HepG2 (cell line): ENCODE measurements at regions not wholly inside any gene's neighbourhood (a gene's known extent, or its start where the extent isn't known, plus 50 kb on each side); places are given as distances from the start of the nearest gene placed in this dataset.

Source experiments
- CREB1 ChIP-seq, 2 experiments: fragments of 450-650 bp in 1 of 2; IDR thresholded peaks; 2 replicates each; pipeline ENCODE4 v1.6.1; 2016 to 2017; ENCODE audit warnings: control low read depth in 1 of 2, mild to moderate bottlenecking in 1 of 2, missing compliant biosample characterization in 1 of 2, missing genetic modification characterization in 1 of 2
- E2F5 ChIP-seq: sonication (generic); formaldehyde crosslinking; conservative IDR thresholded peaks from 2 replicates; pipeline ENCODE4 v1.4.0; 2020; ENCODE audit warnings: missing genetic modification reagents
- EED ChIP-seq: sonication (generic); formaldehyde crosslinking; IDR thresholded peaks from 2 replicates; pipeline ENCODE4 v1.5.0; 2020; ENCODE audit warnings: mild to moderate bottlenecking, missing genetic modification reagents
- KDM1A ChIP-seq: IDR thresholded peaks from 2 replicates; pipeline ENCODE4 v1.6.1; 2016; ENCODE audit warnings: missing compliant biosample characterization
- PHF8 ChIP-seq: sonication (generic); formaldehyde crosslinking; IDR thresholded peaks from 2 replicates; pipeline ENCODE4 v1.5.0; 2020; ENCODE audit warnings: missing genetic modification reagents
- RBM22 ChIP-seq: fragments of 200-400 bp; formaldehyde crosslinking; optimal IDR thresholded peaks from 2 replicates; pipeline ENCODE3; 2017; ENCODE audit warnings: mild to moderate bottlenecking, low read length, moderate library complexity
- SATB2 ChIP-seq: sonication (generic); formaldehyde crosslinking; IDR thresholded peaks from 2 replicates; pipeline ENCODE4 v1.5.0; 2020; ENCODE audit warnings: missing genetic modification reagents
- TAF15 ChIP-seq: fragments of 200-400 bp; formaldehyde crosslinking; IDR thresholded peaks from one replicate; pipeline ENCODE4 v1.6.1; 2018; ENCODE audit warnings: mild to moderate bottlenecking, low read depth, low read length; ENCODE audit not compliant: poor library complexity, severe bottlenecking
- TBP ChIP-seq: sonication (generic); formaldehyde crosslinking; IDR thresholded peaks from 2 replicates; pipeline ENCODE4 v1.5.0; 2020; ENCODE audit warnings: missing genetic modification reagents
- THAP9 ChIP-seq: sonication (generic); formaldehyde crosslinking; IDR thresholded peaks from 2 replicates; pipeline ENCODE4; 2020; ENCODE audit warnings: missing genetic modification reagents, mild to moderate bottlenecking, borderline replicate concordance
- TSC22D2 ChIP-seq: sonication (generic); formaldehyde crosslinking; IDR thresholded peaks from 2 replicates; pipeline ENCODE4 v1.5.1; 2020; ENCODE audit warnings: missing genetic modification reagents, mild to moderate bottlenecking, borderline replicate concordance
- ZHX1 ChIP-seq: sonication (generic); formaldehyde crosslinking; IDR thresholded peaks from 2 replicates; pipeline ENCODE4 v1.8.1; 2022; ENCODE audit warnings: low read depth, mild to moderate bottlenecking, missing genetic modification reagents
- ZNF101 ChIP-seq: sonication (generic); formaldehyde crosslinking; IDR thresholded peaks from 2 replicates; pipeline ENCODE4 v1.4.0; 2020; ENCODE audit warnings: mild to moderate bottlenecking, low read depth, missing genetic modification reagents, borderline replicate concordance
- ZNF264 ChIP-seq: sonication (generic); formaldehyde crosslinking; IDR thresholded peaks from 2 replicates; pipeline ENCODE4 v1.4.0; 2020; ENCODE audit warnings: missing genetic modification reagents
- ZNF292 ChIP-seq: sonication (generic); formaldehyde crosslinking; IDR thresholded peaks from 2 replicates; pipeline ENCODE4 v1.8.1; 2022; ENCODE audit warnings: mild to moderate bottlenecking, low read depth, missing genetic modification reagents, borderline replicate concordance
- ZNF460 ChIP-seq: sonication (generic); formaldehyde crosslinking; IDR thresholded peaks from 2 replicates; pipeline ENCODE4 v1.5.1; 2020; ENCODE audit warnings: missing genetic modification reagents, mild to moderate bottlenecking, borderline replicate concordance
- ZNF629 ChIP-seq: sonication (generic); formaldehyde crosslinking; conservative IDR thresholded peaks from 2 replicates; pipeline ENCODE4 v1.5.0; 2020; ENCODE audit warnings: missing genetic modification reagents
- ZNF776 ChIP-seq: sonication (generic); formaldehyde crosslinking; IDR thresholded peaks from 2 replicates; pipeline ENCODE4 v1.4.0; 2020; ENCODE audit warnings: mild to moderate bottlenecking, missing genetic modification reagents
- ZNF879 ChIP-seq: sonication (generic); formaldehyde crosslinking; IDR thresholded peaks from 2 replicates; pipeline ENCODE4 v1.8.1; 2023; ENCODE audit warnings: missing genetic modification reagents
- TF ChIP-seq, protein P1 (sequence below): IDR thresholded peaks from 2 replicates; pipeline ENCODE4 v1.6.1; 2018; ENCODE audit warnings: missing genetic modification reagents
- TF ChIP-seq, protein P2 (sequence below): sonication (generic); formaldehyde crosslinking; IDR thresholded peaks from 2 replicates; pipeline ENCODE4 v1.5.1; 2020; ENCODE audit warnings: mild to moderate bottlenecking, missing genetic modification reagents, moderate library complexity

DNA sequence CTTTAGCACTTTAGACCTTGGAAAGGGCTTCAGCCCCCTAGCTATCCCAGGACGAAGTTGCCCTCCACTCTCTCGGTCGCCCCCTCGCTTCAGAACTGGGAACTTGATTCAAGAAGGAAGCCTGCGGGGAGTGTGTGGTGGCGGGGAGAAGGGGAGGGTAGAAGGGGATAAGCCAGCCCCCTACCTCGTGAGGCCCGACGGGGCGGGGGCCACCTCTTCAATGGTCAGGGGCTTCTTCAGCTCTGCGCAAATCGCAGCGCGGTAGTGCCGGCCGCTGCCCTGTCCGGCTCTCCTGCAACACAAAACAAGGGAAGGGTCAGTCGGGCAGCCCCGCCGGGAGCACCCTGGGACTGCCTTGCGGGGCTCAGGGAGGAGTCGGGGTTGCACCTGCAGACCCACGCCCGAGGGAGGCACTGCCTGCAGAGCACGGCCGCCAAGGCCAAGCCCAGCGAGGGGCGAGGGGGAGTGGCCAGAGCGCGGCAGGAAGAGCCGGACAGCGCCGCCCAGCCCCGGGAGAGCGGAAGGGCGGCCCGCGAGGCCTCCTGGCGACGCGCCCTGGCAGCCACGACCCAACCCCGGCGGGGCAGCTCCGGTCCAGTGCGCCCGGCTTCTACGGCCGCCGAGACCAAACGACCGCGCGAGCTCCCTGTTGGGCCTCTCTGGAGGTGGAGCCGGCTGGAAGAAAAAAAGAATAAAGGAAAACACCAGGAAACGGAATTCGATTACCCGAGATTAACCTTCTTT, 56.2 kb upstream of the RASAL2 start (continued):
- TF ChIP-seq PHF8 (CRISPR knock-in tag) (peak; percentile 78), ZNF629 (CRISPR knock-in tag) (0 out of 2 replicates have a peak, but pooled peaks have one; percentile 19), ZHX1 (CRISPR knock-in tag) (no peak; the same call in 1 of the 2 replicates), TSC22D2 (CRISPR knock-in tag) (peak; percentile 67; the same call in 1 of the 2 replicates), SATB2 (no peak), ZNF460 (CRISPR knock-in tag) (no peak; the same call in 1 of the 2 replicates), RBM22 (no peak), TAF15 (no peak), KDM1A (CRISPR knock-in tag) (no peak), ZNF776 (CRISPR knock-in tag) (peak; percentile 89), EED (CRISPR knock-in tag) (no peak), THAP9 (CRISPR knock-in tag) (no peak), ZNF879 (CRISPR knock-in tag) (0 out of 2 replicates have a peak, but pooled peaks have one; percentile 66), TBP (no peak), ZNF101 (CRISPR knock-in tag) (no peak), CREB1 (IDR thresholded peaks at IDR 0.05) (no peak), CREB1 (CRISPR knock-in tag; IDR thresholded peaks at IDR 0.05) (no peak), ZNF264 (no peak), E2F5 (CRISPR knock-in tag) (0 out of 2 replicates have a peak, but pooled peaks have one; percentile 31), ZNF292 (CRISPR knock-in tag) (no peak)
- TF ChIP-seq, protein P1, sequence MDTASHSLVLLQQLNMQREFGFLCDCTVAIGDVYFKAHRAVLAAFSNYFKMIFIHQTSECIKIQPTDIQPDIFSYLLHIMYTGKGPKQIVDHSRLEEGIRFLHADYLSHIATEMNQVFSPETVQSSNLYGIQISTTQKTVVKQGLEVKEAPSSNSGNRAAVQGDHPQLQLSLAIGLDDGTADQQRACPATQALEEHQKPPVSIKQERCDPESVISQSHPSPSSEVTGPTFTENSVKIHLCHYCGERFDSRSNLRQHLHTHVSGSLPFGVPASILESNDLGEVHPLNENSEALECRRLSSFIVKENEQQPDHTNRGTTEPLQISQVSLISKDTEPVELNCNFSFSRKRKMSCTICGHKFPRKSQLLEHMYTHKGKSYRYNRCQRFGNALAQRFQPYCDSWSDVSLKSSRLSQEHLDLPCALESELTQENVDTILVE (CRISPR knock-in tag) = peak; percentile 23; the same call in 1 of the 2 replicates
- TF ChIP-seq, protein P2, sequence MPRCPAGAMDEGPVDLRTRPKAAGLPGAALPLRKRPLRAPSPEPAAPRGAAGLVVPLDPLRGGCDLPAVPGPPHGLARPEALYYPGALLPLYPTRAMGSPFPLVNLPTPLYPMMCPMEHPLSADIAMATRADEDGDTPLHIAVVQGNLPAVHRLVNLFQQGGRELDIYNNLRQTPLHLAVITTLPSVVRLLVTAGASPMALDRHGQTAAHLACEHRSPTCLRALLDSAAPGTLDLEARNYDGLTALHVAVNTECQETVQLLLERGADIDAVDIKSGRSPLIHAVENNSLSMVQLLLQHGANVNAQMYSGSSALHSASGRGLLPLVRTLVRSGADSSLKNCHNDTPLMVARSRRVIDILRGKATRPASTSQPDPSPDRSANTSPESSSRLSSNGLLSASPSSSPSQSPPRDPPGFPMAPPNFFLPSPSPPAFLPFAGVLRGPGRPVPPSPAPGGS (CRISPR knock-in tag) = no peak
